ENCODE measurements at regions not wholly inside any gene's neighbourhood (a gene's known extent, or its start where the extent isn't known, plus 50 kb on each side); places are given as distances from the start of the nearest gene placed in this dataset.
"Not testable (repeated sequence)": the region's sequence is repeated elsewhere in the genome, so short reads cannot be mapped to it uniquely, and the experiment has no call there.

DNA sequence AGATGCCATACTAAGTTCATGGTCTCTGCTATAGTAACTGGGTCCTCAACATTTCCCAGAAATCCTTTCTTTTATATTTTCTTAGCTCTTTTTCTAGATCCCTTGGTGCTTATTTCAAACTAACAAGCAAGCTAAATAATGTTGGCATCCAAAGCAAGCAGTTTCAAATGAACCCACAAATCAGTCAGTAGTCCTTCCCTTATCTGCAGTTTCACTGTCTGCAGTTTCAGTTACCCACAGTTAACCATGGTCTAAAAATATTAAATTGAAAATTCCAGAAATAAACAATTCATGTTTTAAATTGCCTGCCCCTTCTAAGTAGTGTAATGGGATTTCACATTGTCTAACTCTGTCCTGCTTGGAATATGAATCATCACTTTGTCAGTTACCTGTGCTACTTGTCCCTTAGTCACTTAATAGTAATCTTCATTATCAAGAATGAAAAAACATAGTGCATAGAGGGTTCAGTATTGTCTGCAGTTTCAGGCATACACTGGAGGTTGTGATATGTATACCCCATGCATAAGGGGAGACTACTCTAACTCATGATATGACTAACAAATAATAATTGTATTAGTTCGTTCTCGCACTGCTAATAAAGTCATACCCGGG, 633.7 kb downstream of the MECOM start:
- Mint-ChIP-seq H3K4me1 (no peaks in the 10 kb centered on the region), H3K9me3 (peaks cover 6% of the 10 kb centered on the region)

DNA sequence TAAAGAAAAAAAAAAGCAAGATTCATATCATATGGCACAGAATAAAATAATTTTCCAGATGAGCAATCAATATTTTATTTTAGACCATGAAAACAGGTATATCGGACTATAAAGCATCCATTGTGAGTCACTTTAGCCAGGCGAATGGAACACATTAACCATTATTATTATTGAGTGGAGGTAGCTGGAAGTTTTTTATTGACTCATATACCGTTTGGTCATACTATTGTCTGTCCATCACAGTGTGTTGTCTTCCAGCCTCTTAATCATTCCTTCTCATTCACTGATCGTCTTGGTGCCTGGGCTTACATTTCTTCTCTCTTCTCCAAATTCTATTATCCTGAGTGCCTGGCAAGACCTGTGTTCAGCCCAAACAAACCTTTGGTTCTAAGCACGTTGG, 634.8 kb downstream of the MECOM start:
- ATAC-seq (replicated peaks; ENCODE audit: extremely low read depth, poor library complexity, severe bottlenecking) (no peak), DNase-seq (ENCODE audit: low spot score in 2 of 2) (no peak)
- Mint-ChIP-seq H3K9me3 (peaks cover 6% of the 10 kb centered on the region), H3K4me3 (no peak overlapping the region), H3K27me3 (no peaks in the 10 kb centered on the region), H3K36me3 (ENCODE audit: insufficient read depth) (no peaks in the 10 kb centered on the region), H3K4me1 (no peaks in the 10 kb centered on the region), H3K27ac (ENCODE audit: low read depth) (no peak overlapping the region)

More for the DNA sequence above, 633.7 kb downstream of the MECOM start:
- ATAC-seq (replicated peaks; ENCODE audit: extremely low read depth, poor library complexity, severe bottlenecking) (no peak), DNase-seq (ENCODE audit: low spot score in 2 of 2) (no peak)
- no peaks in the 10 kb centered on the region for H3K27me3 Mint-ChIP-seq
- no peak overlapping the region for H3K4me3 Mint-ChIP-seq
- no peak overlapping the region for H3K27ac Mint-ChIP-seq (ENCODE audit: low read depth)
- H3K36me3 Mint-ChIP-seq (ENCODE audit: insufficient read depth) = no peaks in the 10 kb centered on the region

DNA sequence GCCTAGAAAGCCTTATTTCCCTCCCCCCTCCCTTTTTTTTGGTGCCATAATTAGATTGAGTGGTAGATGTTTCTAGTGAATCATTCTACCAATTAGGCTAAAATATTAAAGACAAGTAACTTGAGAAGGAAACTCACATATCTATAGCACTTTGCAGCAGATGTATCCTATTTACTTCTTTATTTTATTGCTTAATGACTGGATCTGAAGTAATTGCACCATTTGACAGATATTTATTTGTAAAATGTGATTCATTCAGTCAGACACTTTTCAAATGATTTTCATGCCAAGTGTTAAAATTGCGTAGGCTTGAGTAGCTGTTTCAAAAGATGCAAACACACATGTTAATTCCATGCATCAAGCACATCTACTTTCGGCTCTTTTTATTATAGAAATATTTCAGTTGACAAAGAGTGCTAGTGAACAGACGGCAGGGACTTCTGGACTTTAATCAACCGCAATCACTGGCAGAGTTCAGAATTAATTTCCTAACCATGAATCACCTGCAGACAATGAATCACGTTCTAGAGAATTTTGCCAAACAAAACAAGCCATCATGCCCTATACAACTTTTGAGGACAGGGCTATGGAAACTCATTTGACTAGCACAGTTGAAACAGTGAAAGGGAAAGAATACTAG, 636.8 kb downstream of the MECOM start:
- no peak overlapping the region for H3K27ac Mint-ChIP-seq (ENCODE audit: low read depth)
- H3K4me1 Mint-ChIP-seq = no peaks in the 10 kb centered on the region
- no peaks in the 10 kb centered on the region for H3K27me3 Mint-ChIP-seq
- H3K36me3 Mint-ChIP-seq (ENCODE audit: insufficient read depth) = no peaks in the 10 kb centered on the region
- ATAC-seq (replicated peaks; ENCODE audit: extremely low read depth, poor library complexity, severe bottlenecking) = no peak
- no peak overlapping the region for H3K4me3 Mint-ChIP-seq
- no peak for DNase-seq (ENCODE audit: low spot score in 2 of 2)
- H3K9me3 Mint-ChIP-seq = no peaks in the 10 kb centered on the region

DNA sequence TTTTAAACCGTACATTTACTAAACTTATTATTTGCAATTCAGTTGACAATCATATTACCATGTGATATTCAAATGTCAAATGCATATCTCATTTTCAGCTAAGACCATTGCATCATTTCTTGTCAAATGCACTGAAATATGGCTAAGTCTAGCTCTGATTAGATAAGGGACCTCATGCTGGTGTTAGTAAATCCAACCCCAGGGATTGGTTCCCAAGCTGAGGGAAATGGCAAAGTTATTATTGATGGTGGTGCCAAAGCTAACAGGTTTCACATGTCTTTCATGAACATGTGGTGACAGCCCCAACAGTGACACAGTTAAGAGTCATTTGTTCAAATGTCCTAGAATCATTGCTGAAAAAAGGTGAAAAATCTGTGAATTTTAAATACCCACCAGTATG, 641.1 kb downstream of the MECOM start:
- DNase-seq (ENCODE audit: low spot score in 2 of 2) = no peak
- Mint-ChIP-seq H3K27ac (ENCODE audit: low read depth) (no peak overlapping the region), H3K4me3 (no peak overlapping the region), H3K4me1 (no peaks in the 10 kb centered on the region), H3K27me3 (no peaks in the 10 kb centered on the region), H3K36me3 (ENCODE audit: insufficient read depth) (no peaks in the 10 kb centered on the region), H3K9me3 (no peaks in the 10 kb centered on the region)
- ATAC-seq (replicated peaks; ENCODE audit: extremely low read depth, poor library complexity, severe bottlenecking) = no peak

DNA sequence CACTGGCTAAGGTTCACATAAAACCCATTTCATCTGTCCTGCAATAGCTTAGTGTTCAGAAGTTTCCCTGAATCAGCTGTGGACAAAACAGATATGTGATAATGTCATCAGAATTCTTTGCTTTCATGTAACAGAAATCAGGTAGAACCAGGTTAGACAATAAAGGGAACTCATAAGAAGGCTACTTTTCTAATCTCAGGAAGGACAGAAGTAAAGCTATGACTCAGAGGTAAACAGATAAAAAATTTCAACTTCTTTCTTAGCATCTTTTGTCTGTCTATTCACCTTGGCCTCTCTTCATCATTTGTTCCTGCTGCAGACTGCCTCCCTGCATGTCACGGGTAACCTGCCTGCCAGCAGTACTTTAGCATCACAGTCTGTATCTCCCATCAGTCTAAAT, 643.1 kb downstream of the MECOM start:
- Mint-ChIP-seq H3K9me3 (no peaks in the 10 kb centered on the region), H3K4me1 (no peaks in the 10 kb centered on the region), H3K27ac (ENCODE audit: low read depth) (no peak overlapping the region), H3K4me3 (no peak overlapping the region), H3K27me3 (no peaks in the 10 kb centered on the region), H3K36me3 (ENCODE audit: insufficient read depth) (no peaks in the 10 kb centered on the region)
- ATAC-seq (replicated peaks; ENCODE audit: extremely low read depth, poor library complexity, severe bottlenecking) (no peak), DNase-seq (ENCODE audit: low spot score in 2 of 2) (no peak)

DNA sequence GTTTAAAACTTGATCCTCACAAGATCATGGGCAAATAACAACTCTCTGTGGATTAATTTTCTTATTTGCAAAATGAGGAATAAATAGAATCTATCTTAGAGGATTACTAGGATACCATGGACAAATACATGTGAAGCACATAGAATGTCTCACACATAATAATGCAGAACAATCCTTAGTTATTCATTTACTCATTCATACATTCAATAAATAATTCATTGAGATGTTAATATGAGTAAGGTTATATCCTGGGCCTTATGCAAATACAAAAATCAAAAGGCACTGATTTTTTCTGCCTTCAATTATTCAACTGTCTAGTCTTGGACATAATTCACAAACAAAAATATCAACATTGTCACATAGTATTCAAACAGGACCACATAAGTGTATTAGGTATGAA, 654.1 kb downstream of the MECOM start:
- no peaks in the 10 kb centered on the region for H3K4me1 Mint-ChIP-seq
- no peaks in the 10 kb centered on the region for H3K27me3 Mint-ChIP-seq
- H3K9me3 Mint-ChIP-seq = peaks cover 15% of the 10 kb centered on the region
- H3K27ac Mint-ChIP-seq (ENCODE audit: low read depth) = no peak overlapping the region
- no peak for ATAC-seq (replicated peaks; ENCODE audit: extremely low read depth, poor library complexity, severe bottlenecking)
- no peak overlapping the region for H3K4me3 Mint-ChIP-seq
- no peaks in the 10 kb centered on the region for H3K36me3 Mint-ChIP-seq (ENCODE audit: insufficient read depth)
- no peak for DNase-seq (ENCODE audit: low spot score in 2 of 2)

DNA sequence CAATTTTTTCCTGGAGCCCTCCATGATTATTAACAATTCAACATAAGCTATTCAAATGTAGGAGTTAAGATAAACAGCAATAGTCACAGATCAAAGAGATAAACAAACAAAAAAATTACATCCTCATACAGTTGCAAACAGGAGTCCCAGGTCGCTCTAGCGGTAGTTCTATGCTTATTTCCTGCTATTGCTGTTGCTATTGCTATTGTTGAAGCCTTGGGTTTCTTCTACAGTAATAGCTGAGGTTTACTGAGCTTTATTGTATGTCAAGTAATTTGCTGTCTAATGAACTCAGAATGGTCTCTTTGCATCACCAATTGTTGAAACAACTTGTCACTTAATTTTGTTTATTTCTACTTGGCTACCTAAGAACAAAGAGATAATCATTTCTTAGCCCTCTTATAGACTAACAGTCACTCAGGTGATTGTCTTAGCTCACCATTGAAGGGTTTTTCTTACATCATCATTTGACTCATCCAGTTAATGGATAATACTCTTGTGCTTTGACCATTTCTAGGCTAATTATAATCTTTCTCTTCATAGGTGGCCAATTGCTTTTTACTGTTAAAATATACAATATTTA, 654.6 kb downstream of the MECOM start:
- H3K27ac Mint-ChIP-seq (ENCODE audit: low read depth) = no peak overlapping the region
- no peak overlapping the region for H3K4me3 Mint-ChIP-seq
- H3K4me1 Mint-ChIP-seq = no peaks in the 10 kb centered on the region
- peaks cover 14% of the 10 kb centered on the region for H3K9me3 Mint-ChIP-seq
- no peaks in the 10 kb centered on the region for H3K36me3 Mint-ChIP-seq (ENCODE audit: insufficient read depth)
- H3K27me3 Mint-ChIP-seq = no peaks in the 10 kb centered on the region
- ATAC-seq (replicated peaks; ENCODE audit: extremely low read depth, poor library complexity, severe bottlenecking) (no peak), DNase-seq (ENCODE audit: low spot score in 2 of 2) (no peak)

DNA sequence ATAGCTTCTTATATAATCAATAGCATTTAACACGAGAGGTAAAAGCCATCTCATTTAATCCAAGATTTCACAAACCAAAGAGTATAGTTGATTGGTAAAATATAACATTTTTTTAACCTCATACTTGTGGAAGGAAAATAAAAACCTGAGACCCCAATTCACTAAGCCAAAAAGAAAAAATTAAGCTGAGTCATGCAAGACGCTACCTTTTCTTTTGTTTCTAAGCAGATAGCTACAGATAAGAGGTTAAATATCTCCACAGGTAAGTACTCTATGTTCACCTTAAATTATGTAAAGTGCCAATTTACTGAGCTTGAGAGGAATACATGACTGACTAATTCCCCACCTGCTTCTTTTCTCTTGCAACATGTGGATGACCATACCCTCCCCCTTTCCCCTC, 656.4 kb downstream of the MECOM start:
- Mint-ChIP-seq H3K27ac (ENCODE audit: low read depth) (no peak overlapping the region), H3K27me3 (no peaks in the 10 kb centered on the region), H3K4me3 (no peak overlapping the region), H3K36me3 (ENCODE audit: insufficient read depth) (no peaks in the 10 kb centered on the region), H3K9me3 (peaks cover 15% of the 10 kb centered on the region), H3K4me1 (no peaks in the 10 kb centered on the region)
- no peak for DNase-seq (ENCODE audit: low spot score in 2 of 2)
- ATAC-seq (replicated peaks; ENCODE audit: extremely low read depth, poor library complexity, severe bottlenecking) = no peak

DNA sequence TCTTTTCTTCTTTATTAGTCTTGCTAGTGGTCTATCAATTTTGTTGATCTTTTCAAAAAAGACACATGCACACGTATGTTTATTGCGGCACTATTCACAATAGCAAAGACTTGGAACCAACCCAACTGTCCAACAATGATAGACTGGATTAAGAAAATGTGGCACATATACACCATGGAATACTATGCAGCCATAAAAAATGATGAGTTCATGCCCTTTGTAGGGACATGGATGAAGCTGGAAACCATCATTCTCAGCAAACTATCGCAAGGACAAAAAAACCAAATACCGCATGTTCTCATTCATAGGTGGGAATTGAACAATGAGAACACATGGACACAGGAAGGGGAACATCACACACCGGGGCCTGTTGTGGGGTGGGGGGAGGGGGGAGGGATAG, 657.1 kb downstream of the MECOM start:
- H3K27me3 Mint-ChIP-seq; H3K4me3 Mint-ChIP-seq; ATAC-seq (replicated peaks; ENCODE audit: extremely low read depth, poor library complexity, severe bottlenecking); H3K36me3 Mint-ChIP-seq (ENCODE audit: insufficient read depth); DNase-seq (ENCODE audit: low spot score in 2 of 2); H3K27ac Mint-ChIP-seq (ENCODE audit: low read depth); H3K4me1 Mint-ChIP-seq: not testable (repeated sequence)
- peaks cover 19% of the 10 kb centered on the region for H3K9me3 Mint-ChIP-seq

DNA sequence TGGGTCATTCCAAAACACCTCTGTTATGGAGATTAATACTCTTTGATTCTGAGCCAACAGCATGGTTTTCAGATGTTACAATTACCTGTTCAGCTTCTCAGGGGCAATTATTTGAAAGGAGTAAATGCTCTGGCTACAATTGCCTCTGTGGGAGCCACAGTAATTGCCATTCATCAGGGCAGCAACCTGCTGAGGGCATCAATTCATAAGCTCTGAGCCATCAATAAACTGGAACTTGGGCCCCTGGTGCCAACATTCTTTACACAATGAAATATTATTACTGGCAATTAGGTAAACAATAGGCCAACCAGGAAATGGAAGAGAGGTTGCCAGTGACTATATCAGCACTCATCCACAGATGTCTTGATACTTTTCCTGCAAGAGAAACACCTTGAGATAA, 660.8 kb downstream of the MECOM start:
- no peak overlapping the region for H3K27ac Mint-ChIP-seq (ENCODE audit: low read depth)
- H3K27me3 Mint-ChIP-seq = no peaks in the 10 kb centered on the region
- no peaks in the 10 kb centered on the region for H3K4me1 Mint-ChIP-seq
- no peak overlapping the region for H3K4me3 Mint-ChIP-seq
- H3K36me3 Mint-ChIP-seq (ENCODE audit: insufficient read depth) = no peaks in the 10 kb centered on the region
- ATAC-seq (replicated peaks; ENCODE audit: extremely low read depth, poor library complexity, severe bottlenecking) = no peak
- peaks cover 28% of the 10 kb centered on the region for H3K9me3 Mint-ChIP-seq
- DNase-seq (ENCODE audit: low spot score in 2 of 2) = no peak

DNA sequence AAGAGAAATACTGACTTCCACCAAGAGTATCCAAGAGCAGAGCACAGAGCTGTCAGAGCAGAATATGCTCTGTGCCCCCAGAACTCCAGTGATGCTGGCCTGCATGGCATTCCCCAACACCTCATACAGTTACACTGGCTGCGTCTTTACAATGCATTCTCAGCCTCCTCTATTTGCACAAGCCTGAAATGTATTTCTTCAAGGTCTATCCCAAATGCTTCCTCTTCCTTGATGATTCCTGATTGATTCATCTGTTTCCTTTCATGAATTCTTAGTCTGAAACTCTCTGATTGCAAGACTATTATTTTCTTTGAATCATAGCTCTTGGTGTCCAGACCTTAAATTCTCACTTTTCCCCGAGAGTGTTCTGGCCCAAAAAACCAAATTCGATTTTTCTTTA, 664.7 kb downstream of the MECOM start:
- H3K4me3 Mint-ChIP-seq = no peak overlapping the region
- ATAC-seq (replicated peaks; ENCODE audit: extremely low read depth, poor library complexity, severe bottlenecking) (no peak), DNase-seq (ENCODE audit: low spot score in 2 of 2) (no peak)
- H3K4me1 Mint-ChIP-seq = no peaks in the 10 kb centered on the region
- no peaks in the 10 kb centered on the region for H3K36me3 Mint-ChIP-seq (ENCODE audit: insufficient read depth)
- no peaks in the 10 kb centered on the region for H3K27me3 Mint-ChIP-seq
- H3K27ac Mint-ChIP-seq (ENCODE audit: low read depth) = no peak overlapping the region
- peaks cover 26% of the 10 kb centered on the region for H3K9me3 Mint-ChIP-seq

DNA sequence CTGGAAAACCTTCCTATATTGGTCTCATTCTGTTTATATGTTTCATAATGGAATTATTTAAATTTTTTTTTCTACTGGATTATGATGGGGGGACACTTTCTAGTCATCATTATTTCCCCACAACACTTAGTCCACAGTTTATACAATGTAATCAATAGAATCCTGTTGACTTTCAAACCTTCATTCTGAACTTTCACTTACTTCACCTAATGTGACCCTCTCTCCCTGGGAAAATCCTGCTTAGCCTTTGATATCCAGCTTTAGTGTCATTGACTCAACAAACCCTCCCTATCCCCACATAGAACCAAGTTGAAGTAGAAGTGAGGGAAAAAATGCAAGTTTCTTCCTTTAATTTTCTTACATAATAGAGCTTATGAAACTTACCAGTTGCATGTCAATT, 666.0 kb downstream of the MECOM start:
- no peaks in the 10 kb centered on the region for H3K36me3 Mint-ChIP-seq (ENCODE audit: insufficient read depth)
- no peaks in the 10 kb centered on the region for H3K4me1 Mint-ChIP-seq

DNA sequence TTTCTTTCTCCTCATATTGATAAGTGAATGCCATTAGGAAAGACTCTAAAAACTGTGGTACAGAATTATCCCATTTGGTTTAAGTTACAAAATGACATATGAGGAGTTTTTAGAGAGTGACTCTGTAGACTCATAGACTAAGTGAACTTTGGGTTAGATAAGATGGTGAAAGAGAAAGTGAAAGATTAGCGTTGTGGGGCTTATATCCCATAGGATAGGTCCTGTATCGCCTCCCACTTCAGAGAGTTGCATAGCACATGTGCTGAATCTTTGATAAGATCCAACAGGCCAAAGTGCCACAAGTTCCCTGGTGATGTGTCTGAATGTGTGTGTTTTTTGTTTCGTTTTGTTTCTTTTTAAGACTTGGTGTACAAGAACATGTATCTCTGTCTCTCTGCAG, 666.9 kb downstream of the MECOM start:
- no peak for ATAC-seq (replicated peaks; ENCODE audit: extremely low read depth, poor library complexity, severe bottlenecking)
- Mint-ChIP-seq H3K27me3 (no peaks in the 10 kb centered on the region), H3K4me1 (no peaks in the 10 kb centered on the region), H3K9me3 (peaks cover 22% of the 10 kb centered on the region), H3K27ac (ENCODE audit: low read depth) (no peak overlapping the region), H3K4me3 (no peak overlapping the region), H3K36me3 (ENCODE audit: insufficient read depth) (no peaks in the 10 kb centered on the region)
- no peak for DNase-seq (ENCODE audit: low spot score in 2 of 2)

More for the DNA sequence above, 666.0 kb downstream of the MECOM start:
- peaks cover 19% of the 10 kb centered on the region for H3K9me3 Mint-ChIP-seq
- DNase-seq (ENCODE audit: low spot score in 2 of 2) (no peak), ATAC-seq (replicated peaks; ENCODE audit: extremely low read depth, poor library complexity, severe bottlenecking) (no peak)
- no peak overlapping the region for H3K4me3 Mint-ChIP-seq
- H3K27ac Mint-ChIP-seq (ENCODE audit: low read depth) = no peak overlapping the region
- no peaks in the 10 kb centered on the region for H3K27me3 Mint-ChIP-seq

All from central memory CD8-positive, alpha-beta T cell (primary cell).